HL-60 (cell line): ENCODE measurements at regions not wholly inside any gene's neighbourhood (a gene's known extent, or its start where the extent isn't known, plus 50 kb on each side); places are given as distances from the start of the nearest gene placed in this dataset.

Experiments used
- DNase-seq, 2 experiments: peaks; one replicate each; pipeline ENCODE4 v3.0.0-alpha.2; 2010 to 2020; ENCODE audit warnings: low read depth in 1 of 2, low spot score in 1 of 2
- H3K27ac ChIP-seq: fragments of 250-450 bp; sonication (Bioruptor Pico); replicated peaks from 2 replicates; pipeline ENCODE4 v1.5.1; 2020; ENCODE audit warnings: mild to moderate bottlenecking, moderate library complexity
- H3K27me3 ChIP-seq: fragments of 250-450 bp; sonication (Bioruptor Pico); 2 replicates; pipeline ENCODE4 v1.5.1; 2021; ENCODE audit warnings: mild to moderate bottlenecking, moderate library complexity; ENCODE audit not compliant: insufficient read depth, poor library complexity, severe bottlenecking
- H3K4me3 ChIP-seq: replicated peaks from 2 replicates; pipeline ENCODE4 v1.5.1; 2011; ENCODE audit warnings: mild to moderate bottlenecking, control low read depth, low read length; ENCODE audit not compliant: insufficient read depth
- GABPA ChIP-seq: IDR thresholded peaks from 2 replicates; pipeline ENCODE4 v1.6.1; 2012; ENCODE audit warnings: low read depth
- POLR2AphosphoS5 ChIP-seq: IDR thresholded peaks from 2 replicates; pipeline ENCODE4 v1.6.1; 2012; ENCODE audit warnings: low read depth
- SPI1 ChIP-seq: IDR thresholded peaks from 2 replicates; pipeline ENCODE4 v1.6.1; 2012; ENCODE audit warnings: low read depth, mild to moderate bottlenecking, borderline replicate concordance
- TF ChIP-seq, protein P1 (sequence below): IDR thresholded peaks from 2 replicates; pipeline ENCODE4 v1.6.1; 2012; ENCODE audit warnings: low read depth; ENCODE audit not compliant: insufficient replicate concordance
- TF ChIP-seq, protein P2 (sequence below): IDR thresholded peaks from one replicate; pipeline ENCODE4 v1.5.1; 2011; ENCODE audit warnings: low read length, control low read depth, inconsistent platforms; ENCODE audit not compliant: insufficient read depth

DNA sequence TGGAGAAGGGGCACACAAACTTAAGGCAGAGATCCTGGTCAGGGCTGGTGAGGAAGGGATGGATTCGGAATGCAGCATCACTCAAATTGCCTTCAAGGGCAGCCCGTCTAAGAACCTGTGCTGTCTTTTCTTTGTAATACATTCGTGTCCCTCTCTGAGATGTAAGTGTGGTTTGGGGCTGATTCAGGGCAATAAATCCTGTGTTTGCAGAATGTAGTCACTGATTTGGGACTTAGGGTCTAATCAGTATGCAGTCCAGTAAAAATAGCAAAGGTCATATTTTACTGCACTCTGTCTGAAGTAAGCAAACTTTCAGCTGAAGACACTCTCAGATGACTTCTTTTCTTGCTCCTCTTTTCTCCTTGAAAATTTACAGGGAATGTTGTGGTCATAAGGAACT lies 93.8 kb upstream of the C1QTNF9B start:
- no peak overlapping the region for H3K4me3 ChIP-seq
- no peak overlapping the region for H3K27ac ChIP-seq
- TF ChIP-seq GABPA (no peak), POLR2AphosphoS5 (no peak), SPI1 (no peak)
- TF ChIP-seq, protein P1, sequence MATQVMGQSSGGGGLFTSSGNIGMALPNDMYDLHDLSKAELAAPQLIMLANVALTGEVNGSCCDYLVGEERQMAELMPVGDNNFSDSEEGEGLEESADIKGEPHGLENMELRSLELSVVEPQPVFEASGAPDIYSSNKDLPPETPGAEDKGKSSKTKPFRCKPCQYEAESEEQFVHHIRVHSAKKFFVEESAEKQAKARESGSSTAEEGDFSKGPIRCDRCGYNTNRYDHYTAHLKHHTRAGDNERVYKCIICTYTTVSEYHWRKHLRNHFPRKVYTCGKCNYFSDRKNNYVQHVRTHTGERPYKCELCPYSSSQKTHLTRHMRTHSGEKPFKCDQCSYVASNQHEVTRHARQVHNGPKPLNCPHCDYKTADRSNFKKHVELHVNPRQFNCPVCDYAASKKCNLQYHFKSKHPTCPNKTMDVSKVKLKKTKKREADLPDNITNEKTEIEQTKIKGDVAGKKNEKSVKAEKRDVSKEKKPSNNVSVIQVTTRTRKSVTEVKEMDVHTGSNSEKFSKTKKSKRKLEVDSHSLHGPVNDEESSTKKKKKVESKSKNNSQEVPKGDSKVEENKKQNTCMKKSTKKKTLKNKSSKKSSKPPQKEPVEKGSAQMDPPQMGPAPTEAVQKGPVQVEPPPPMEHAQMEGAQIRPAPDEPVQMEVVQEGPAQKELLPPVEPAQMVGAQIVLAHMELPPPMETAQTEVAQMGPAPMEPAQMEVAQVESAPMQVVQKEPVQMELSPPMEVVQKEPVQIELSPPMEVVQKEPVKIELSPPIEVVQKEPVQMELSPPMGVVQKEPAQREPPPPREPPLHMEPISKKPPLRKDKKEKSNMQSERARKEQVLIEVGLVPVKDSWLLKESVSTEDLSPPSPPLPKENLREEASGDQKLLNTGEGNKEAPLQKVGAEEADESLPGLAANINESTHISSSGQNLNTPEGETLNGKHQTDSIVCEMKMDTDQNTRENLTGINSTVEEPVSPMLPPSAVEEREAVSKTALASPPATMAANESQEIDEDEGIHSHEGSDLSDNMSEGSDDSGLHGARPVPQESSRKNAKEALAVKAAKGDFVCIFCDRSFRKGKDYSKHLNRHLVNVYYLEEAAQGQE, result no peak
- TF ChIP-seq, protein P2, sequence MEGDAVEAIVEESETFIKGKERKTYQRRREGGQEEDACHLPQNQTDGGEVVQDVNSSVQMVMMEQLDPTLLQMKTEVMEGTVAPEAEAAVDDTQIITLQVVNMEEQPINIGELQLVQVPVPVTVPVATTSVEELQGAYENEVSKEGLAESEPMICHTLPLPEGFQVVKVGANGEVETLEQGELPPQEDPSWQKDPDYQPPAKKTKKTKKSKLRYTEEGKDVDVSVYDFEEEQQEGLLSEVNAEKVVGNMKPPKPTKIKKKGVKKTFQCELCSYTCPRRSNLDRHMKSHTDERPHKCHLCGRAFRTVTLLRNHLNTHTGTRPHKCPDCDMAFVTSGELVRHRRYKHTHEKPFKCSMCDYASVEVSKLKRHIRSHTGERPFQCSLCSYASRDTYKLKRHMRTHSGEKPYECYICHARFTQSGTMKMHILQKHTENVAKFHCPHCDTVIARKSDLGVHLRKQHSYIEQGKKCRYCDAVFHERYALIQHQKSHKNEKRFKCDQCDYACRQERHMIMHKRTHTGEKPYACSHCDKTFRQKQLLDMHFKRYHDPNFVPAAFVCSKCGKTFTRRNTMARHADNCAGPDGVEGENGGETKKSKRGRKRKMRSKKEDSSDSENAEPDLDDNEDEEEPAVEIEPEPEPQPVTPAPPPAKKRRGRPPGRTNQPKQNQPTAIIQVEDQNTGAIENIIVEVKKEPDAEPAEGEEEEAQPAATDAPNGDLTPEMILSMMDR, result no peak
- DNase-seq, result no peak
- H3K27me3 ChIP-seq, result peaks cover 6% of the 10 kb centered on the region

DNA sequence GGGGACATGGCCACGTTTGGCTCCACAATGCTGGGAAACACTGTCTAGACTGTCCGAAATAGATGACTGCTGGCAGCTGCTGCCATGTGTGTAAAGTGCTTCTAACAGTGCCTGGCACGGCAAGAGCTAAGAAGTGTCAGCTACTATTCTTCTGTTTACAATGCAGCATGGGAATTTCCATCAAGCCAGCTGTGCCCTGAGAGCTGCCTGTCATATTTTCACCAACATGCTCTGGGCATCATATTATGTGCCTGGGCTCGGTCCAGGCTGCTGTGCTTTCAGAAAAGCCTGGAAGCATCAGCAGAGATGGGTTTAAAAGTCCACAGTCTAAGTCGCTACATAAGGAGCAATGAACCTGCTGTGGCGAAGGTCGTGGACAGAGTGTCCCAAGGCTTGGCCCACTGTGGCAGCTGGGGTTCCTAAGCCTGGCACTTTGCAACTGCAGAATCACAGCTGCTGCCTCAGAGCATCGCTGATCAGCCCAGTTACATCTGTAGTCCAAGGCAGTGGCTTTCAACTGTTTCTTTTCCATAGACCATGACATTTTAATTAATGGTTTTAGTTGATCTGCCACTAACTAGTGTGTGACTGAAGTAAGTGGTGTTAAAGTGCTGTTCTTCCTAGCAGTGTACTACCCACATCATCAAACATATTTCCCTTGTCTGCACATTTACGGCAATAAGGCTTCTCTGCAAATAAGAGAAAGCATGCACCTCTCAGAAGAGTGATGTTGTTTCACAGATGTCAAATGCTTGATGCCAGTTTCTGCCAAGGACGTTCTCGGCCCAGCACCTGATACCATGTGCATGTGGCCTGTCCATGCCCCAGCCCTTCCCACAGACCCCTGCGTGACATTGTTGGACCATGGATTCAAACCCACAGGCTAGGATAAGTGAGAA lies 95.7 kb upstream of the C1QTNF9B start:
- TF ChIP-seq POLR2AphosphoS5 (no peak), GABPA (no peak), SPI1 (no peak)
- TF ChIP-seq, protein P1, result no peak
- TF ChIP-seq, protein P2, result no peak
- H3K4me3 ChIP-seq, result no peak overlapping the region
- H3K27me3 ChIP-seq, result peaks cover 2% of the 10 kb centered on the region
- DNase-seq, result no peak
- no peak overlapping the region for H3K27ac ChIP-seq

DNA sequence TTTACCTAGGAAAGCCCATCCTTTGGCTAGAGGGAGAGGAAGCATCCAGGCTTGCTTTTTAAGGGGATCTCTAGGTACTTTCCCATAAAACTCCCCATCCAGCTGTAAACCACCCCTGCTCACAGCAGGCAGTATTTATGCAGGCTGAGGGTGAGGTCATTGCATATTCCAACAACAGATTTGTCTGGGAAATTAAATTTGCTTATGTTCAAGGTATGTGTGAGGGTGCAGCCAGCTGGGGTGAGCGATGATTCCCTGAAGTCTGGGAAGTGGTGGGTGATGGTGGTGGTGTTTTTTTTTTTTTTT lies 96.3 kb upstream of the C1QTNF9B start:
- Histone ChIP-seq H3K27me3 (peaks cover 2% of the 10 kb centered on the region), H3K27ac (no peak overlapping the region), H3K4me3 (no peak overlapping the region)
- TF ChIP-seq GABPA, result no peak
- no peak for TF ChIP-seq POLR2AphosphoS5
- no peak for TF ChIP-seq SPI1
- TF ChIP-seq, protein P2, result no peak
- TF ChIP-seq, protein P1, result no peak
- no peak for DNase-seq
